HEK293T (cell line): ENCODE measurements at regions not wholly inside any gene's neighbourhood (a gene's known extent, or its start where the extent isn't known, plus 50 kb on each side); places are given as distances from the start of the nearest gene placed in this dataset.

ENCODE experiments used
- BHLHE40 ChIP-seq: fragments of 450-650 bp; IDR thresholded peaks from 2 replicates; pipeline ENCODE4 v1.6.1; 2016; ENCODE audit warnings: mild to moderate bottlenecking, moderate library complexity, borderline replicate concordance
- NFRKB ChIP-seq: fragments of 450-650 bp; IDR thresholded peaks from 2 replicates; pipeline ENCODE4 v1.6.1; 2016; ENCODE audit warnings: mild to moderate bottlenecking, moderate library complexity

GRCh38 chr7:21999896-22000295, 54.2 kb upstream of the CDCA7L start:
- TF ChIP-seq BHLHE40 = no peak
- no peak for TF ChIP-seq NFRKB
